ENCODE measurements at regions not wholly inside any gene's neighbourhood (a gene's known extent, or its start where the extent isn't known, plus 50 kb on each side); places are given as distances from the start of the nearest gene placed in this dataset.

DNA sequence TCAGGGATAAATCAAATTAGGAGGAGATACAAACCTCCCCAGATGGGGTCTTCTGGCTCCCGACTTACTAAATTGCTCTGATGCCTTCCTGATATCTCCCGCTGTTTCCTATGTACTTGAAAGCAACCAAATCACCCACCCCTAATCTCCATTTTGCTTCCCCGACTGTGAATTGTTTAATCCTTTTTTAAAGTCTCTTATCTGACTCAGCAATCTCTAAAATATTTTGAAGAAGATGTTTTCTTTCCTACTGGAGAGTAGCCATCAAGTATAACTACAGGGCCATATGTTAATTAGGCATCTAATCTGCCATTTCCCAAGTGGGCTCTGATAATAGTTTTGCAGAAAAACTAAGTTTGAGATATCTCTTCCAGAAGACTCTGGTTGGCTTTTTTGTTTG is 365.2 kb upstream of the MAF start:
- no peaks in the 10 kb centered on the region for H3K36me3 ChIP-seq
- no peak overlapping the region for H3K27ac ChIP-seq
- WGBS, 2 donors, result 66 to 68% methylated on average over 3 of the region's 3 CpGs
- H3K9me3 ChIP-seq, result no peaks in the 10 kb centered on the region
- TF ChIP-seq, protein P1, sequence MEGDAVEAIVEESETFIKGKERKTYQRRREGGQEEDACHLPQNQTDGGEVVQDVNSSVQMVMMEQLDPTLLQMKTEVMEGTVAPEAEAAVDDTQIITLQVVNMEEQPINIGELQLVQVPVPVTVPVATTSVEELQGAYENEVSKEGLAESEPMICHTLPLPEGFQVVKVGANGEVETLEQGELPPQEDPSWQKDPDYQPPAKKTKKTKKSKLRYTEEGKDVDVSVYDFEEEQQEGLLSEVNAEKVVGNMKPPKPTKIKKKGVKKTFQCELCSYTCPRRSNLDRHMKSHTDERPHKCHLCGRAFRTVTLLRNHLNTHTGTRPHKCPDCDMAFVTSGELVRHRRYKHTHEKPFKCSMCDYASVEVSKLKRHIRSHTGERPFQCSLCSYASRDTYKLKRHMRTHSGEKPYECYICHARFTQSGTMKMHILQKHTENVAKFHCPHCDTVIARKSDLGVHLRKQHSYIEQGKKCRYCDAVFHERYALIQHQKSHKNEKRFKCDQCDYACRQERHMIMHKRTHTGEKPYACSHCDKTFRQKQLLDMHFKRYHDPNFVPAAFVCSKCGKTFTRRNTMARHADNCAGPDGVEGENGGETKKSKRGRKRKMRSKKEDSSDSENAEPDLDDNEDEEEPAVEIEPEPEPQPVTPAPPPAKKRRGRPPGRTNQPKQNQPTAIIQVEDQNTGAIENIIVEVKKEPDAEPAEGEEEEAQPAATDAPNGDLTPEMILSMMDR (IDR thresholded peaks at IDR 0.05), result no peak
- TF ChIP-seq POLR2A (IDR thresholded peaks at IDR 0.05), result no peak
- TF ChIP-seq EP300 (IDR thresholded peaks at IDR 0.05), result no peak
- H3K27me3 ChIP-seq, result no peaks in the 10 kb centered on the region
- no peak overlapping the region for H3K4me3 ChIP-seq
- DNase-seq (ENCODE audit: low spot score in 2 of 2), result no peak
- peaks cover 0 to 8% (median 0%) of the 10 kb centered on the region in 4 donors for H3K4me1 ChIP-seq

DNA sequence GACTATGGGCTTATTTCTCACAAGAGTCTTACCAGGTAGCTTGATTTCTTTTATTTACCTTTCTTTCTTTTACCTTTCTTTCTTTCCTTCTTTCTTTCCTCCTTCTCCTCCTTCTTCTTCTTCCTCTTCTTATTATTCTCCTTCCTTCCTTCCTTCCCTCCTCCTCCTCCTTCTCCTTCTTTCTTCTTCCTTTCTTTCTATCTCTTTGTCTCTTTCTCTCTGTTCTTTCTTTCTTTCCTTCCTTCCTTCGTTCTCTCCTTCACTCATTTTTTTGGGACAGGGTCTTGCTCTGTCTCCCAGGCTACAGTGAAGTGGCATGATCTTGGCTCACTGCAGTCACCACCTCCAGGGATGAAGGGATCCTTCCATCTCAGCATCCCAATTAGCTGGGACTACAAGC is 363.6 kb upstream of the MAF start:
- Histone ChIP-seq H3K27ac (no peak overlapping the region), H3K4me1 (no peaks in the 10 kb centered on the region), H3K4me3 (no peak overlapping the region), H3K9me3 (no peaks in the 10 kb centered on the region), H3K27me3 (no peaks in the 10 kb centered on the region), H3K36me3 (no peaks in the 10 kb centered on the region)
- TF ChIP-seq, protein P1 (IDR thresholded peaks at IDR 0.05), result no peak
- TF ChIP-seq EP300 (IDR thresholded peaks at IDR 0.05) (no peak), POLR2A (IDR thresholded peaks at IDR 0.05) (no peak)
- WGBS, 2 donors, result 39 to 58% methylated on average over 1 of the region's 1 CpG
- no peak for DNase-seq (ENCODE audit: low spot score in 2 of 2)

- Histone ChIP-seq H3K4me3 (no peak overlapping the region), H3K36me3 (no peaks in the 10 kb centered on the region), H3K4me1 (no peaks in the 10 kb centered on the region), H3K9me3 (no peaks in the 10 kb centered on the region), H3K27me3 (no peaks in the 10 kb centered on the region), H3K27ac (no peak overlapping the region)
- no peak for TF ChIP-seq EP300 (IDR thresholded peaks at IDR 0.05)
- TF ChIP-seq POLR2A (IDR thresholded peaks at IDR 0.05), result no peak
- TF ChIP-seq, protein P1 (IDR thresholded peaks at IDR 0.05), result no peak
- DNase-seq (ENCODE audit: low spot score in 2 of 2), result no peak
- 68 to 74% methylated on average over 3 of the region's 3 CpGs for whole genome bisulfite sequencing, 2 donors
These were observed 362.4 kb upstream of the MAF start for GRCh38 chr16:79962962-79963361.

DNA sequence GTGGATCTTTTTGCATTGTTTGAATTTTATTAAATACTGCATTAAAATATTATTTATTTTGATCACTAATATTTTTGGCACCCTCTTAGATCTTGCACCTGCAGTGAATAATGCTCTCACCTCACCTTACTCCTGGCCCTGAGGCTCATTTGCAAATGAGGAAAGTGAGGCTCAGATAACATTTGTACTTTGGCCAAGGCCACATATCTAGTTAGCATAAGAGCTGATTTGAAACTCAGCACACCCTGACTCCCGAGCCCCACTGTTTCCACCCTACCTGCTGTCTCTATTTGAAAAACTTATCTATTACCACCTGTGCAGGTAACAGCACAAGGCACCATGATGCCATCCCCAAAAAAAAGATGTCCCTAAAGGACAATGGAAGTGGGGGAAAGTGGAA is 358.7 kb upstream of the MAF start:
- Histone ChIP-seq H3K4me3 (no peak overlapping the region), H3K27me3 (no peaks in the 10 kb centered on the region), H3K4me1 (no peaks in the 10 kb centered on the region), H3K36me3 (no peaks in the 10 kb centered on the region), H3K9me3 (no peaks in the 10 kb centered on the region), H3K27ac (no peak overlapping the region)
- 91% methylated on average over 1 of the region's 1 CpG for WGBS, 2 donors
- TF ChIP-seq, protein P1 (IDR thresholded peaks at IDR 0.05), result no peak
- TF ChIP-seq EP300 (IDR thresholded peaks at IDR 0.05) (no peak), POLR2A (IDR thresholded peaks at IDR 0.05) (no peak)
- no peak for DNase-seq (ENCODE audit: low spot score in 2 of 2)

GRCh38 chr16:79954921-79955705 is 354.6 kb upstream of the MAF start:
- WGBS, 2 donors, result 76 to 84% methylated on average over 4 of the region's 4 CpGs
- H3K4me1 ChIP-seq, result no peaks in the 10 kb centered on the region
- DNase-seq (ENCODE audit: low spot score in 2 of 2), result no peak
- H3K27ac ChIP-seq, result no peak overlapping the region
- TF ChIP-seq, protein P1 (IDR thresholded peaks at IDR 0.05), result no peak
- no peak for TF ChIP-seq EP300 (IDR thresholded peaks at IDR 0.05)
- no peak for TF ChIP-seq POLR2A (IDR thresholded peaks at IDR 0.05)
- H3K4me3 ChIP-seq, result no peak overlapping the region
- no peaks in the 10 kb centered on the region for H3K36me3 ChIP-seq
- no peaks in the 10 kb centered on the region for H3K27me3 ChIP-seq
- H3K9me3 ChIP-seq, result no peaks in the 10 kb centered on the region
